H1 (cell line): ENCODE measurements at regions not wholly inside any gene's neighbourhood (a gene's known extent, or its start where the extent isn't known, plus 50 kb on each side); places are given as distances from the start of the nearest gene placed in this dataset.

Experiments
- JUN ChIP-seq: IDR thresholded peaks from 2 replicates; pipeline ENCODE4 v1.6.1; 2011; ENCODE audit warnings: low read depth, mild to moderate bottlenecking, improper control_type of control experiment, low read length
- POLR2AphosphoS5 ChIP-seq: IDR thresholded peaks from 2 replicates; pipeline ENCODE4 v1.6.1; 2011; ENCODE audit warnings: low read depth, low read length
- RXRA ChIP-seq: IDR thresholded peaks from 2 replicates; pipeline ENCODE4 v1.6.1; 2011; ENCODE audit warnings: low read depth, mild to moderate bottlenecking, low read length, moderate library complexity; ENCODE audit not compliant: insufficient read depth
- SIX5 ChIP-seq: IDR thresholded peaks from 2 replicates; pipeline ENCODE4 v1.6.1; 2011; ENCODE audit warnings: mild to moderate bottlenecking, low read depth, low read length
- TAF7 ChIP-seq: optimal IDR thresholded peaks from 2 replicates; pipeline ENCODE3; 2011; ENCODE audit warnings: low read depth, mild to moderate bottlenecking, inconsistent platforms, low read length, moderate library complexity, borderline replicate concordance

DNA sequence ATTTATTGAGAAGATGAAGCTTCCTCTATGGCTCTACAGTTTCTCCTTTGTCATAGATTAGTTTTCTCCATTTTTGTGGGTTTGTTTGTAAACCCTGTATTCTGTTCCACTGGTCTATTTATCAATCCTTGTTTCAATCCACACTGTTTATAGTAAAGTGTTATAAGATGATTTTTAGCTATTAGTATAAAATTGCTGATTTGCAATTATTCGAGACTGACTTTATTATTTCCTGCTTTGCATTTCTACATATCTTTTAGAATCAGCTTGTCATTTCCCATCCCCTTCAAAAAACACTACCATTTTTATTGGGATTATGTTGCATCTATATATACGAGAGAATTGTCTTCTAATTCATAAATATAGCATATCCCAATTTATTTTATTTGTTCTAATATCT lies 325.9 kb upstream of the EPHA7 start (continued):
- TF ChIP-seq SIX5 (no peak), TAF7 (no peak), POLR2AphosphoS5 (no peak), RXRA (no peak), JUN (no peak)
- TF ChIP-seq, all 59 proteins: peak for 0
